SH-SY5Y (cell line): ENCODE measurements at regions not wholly inside any gene's neighbourhood (a gene's known extent, or its start where the extent isn't known, plus 50 kb on each side); places are given as distances from the start of the nearest gene placed in this dataset.

Source experiments
- GATA2 ChIP-seq: IDR thresholded peaks from 2 replicates; pipeline ENCODE4 v1.6.1; 2011; ENCODE audit warnings: mild to moderate bottlenecking, low read depth, low read length
- GATA3 ChIP-seq: IDR thresholded peaks from 2 replicates; pipeline ENCODE4 v1.6.1; 2011; ENCODE audit warnings: low read depth, mild to moderate bottlenecking, low read length, moderate library complexity

GRCh38 chr3:180295811-180296210 lies 259.1 kb upstream of the PEX5L start:
- no peak for TF ChIP-seq GATA2
- TF ChIP-seq GATA3: no peak
